ENCODE measurements at regions not wholly inside any gene's neighbourhood (a gene's known extent, or its start where the extent isn't known, plus 50 kb on each side); places are given as distances from the start of the nearest gene placed in this dataset.

DNA sequence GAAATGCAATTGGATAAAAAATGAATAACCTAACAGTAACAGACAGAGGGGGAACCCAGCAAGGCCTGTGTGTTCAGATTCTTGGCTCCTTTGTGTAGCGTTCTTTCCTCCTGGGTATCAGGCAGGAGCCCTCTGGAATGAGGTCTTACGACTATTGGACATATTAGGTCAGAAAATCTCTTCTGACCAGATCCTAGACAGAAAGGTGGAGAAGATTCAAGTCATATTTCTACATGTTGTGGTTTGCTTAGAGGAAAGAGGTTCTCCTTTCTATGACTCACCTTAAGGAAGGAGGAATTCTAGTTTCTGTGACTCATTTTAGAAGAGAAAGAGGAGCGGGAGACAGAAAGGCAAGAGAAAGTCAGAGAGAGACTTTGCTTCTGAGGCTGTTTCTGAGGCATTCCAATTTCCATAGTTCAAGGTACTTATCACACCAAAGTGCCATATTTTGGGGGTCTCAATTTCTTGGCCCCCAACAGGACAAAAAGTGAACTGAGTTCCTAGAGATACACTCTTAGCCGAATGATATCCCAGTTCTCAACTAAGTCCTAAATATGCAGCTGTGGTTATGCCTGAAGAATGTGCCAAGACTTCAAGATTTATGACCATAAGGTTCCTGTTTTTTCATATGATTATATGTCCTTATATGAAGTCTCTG is 618.6 kb downstream of the ZEB2 start:
- peaks cover 2% of the 10 kb centered on the region; the same call in 1 of the 2 replicates for H3K4me1 ChIP-seq (ENCODE audit: insufficient read depth, low read length)
- H3K4ac ChIP-seq (ENCODE audit: low read depth, low read length): no peak overlapping the region
- peaks cover 0 to 9% (median 0%) of the 10 kb centered on the region in 3 experiments; a peak in 3 of 7 replicates for H3K36me3 Mint-ChIP-seq (ENCODE audit: insufficient read depth in 1 of 3, low read depth in 3 of 3)
- H3K9me3 ChIP-seq (ENCODE audit: control insufficient read depth, low read depth, low read length): no peaks in the 10 kb centered on the region
- no peak overlapping the region for H3K4me3 Mint-ChIP-seq
- H3K27me3 Mint-ChIP-seq (ENCODE audit: low read depth): peaks cover 20% of the 10 kb centered on the region
- no peak overlapping the region for H3K27ac ChIP-seq (ENCODE audit: insufficient read length, low read depth, low read length)
- no peak overlapping the region for H2AK5ac ChIP-seq (ENCODE audit: insufficient read length, low read length)
- H3K23me2 ChIP-seq (ENCODE audit: insufficient read length, low read depth, low read length, poor library complexity, severe bottlenecking): no peaks in the 10 kb centered on the region
- TF ChIP-seq, protein P1, sequence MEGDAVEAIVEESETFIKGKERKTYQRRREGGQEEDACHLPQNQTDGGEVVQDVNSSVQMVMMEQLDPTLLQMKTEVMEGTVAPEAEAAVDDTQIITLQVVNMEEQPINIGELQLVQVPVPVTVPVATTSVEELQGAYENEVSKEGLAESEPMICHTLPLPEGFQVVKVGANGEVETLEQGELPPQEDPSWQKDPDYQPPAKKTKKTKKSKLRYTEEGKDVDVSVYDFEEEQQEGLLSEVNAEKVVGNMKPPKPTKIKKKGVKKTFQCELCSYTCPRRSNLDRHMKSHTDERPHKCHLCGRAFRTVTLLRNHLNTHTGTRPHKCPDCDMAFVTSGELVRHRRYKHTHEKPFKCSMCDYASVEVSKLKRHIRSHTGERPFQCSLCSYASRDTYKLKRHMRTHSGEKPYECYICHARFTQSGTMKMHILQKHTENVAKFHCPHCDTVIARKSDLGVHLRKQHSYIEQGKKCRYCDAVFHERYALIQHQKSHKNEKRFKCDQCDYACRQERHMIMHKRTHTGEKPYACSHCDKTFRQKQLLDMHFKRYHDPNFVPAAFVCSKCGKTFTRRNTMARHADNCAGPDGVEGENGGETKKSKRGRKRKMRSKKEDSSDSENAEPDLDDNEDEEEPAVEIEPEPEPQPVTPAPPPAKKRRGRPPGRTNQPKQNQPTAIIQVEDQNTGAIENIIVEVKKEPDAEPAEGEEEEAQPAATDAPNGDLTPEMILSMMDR (conservative IDR thresholded peaks at IDR 0.05): no peak; the same call in 2 of the 3 replicates
- no peak overlapping the region for H4K91ac ChIP-seq (ENCODE audit: insufficient read length, low read depth, low read length)
- no peak overlapping the region for H3T11ph ChIP-seq (ENCODE audit: low read length)
- DNase-seq: no peak
- no peak overlapping the region for H2BK12ac ChIP-seq (ENCODE audit: insufficient read length, low read depth, low read length)
- H3K4me2 ChIP-seq (ENCODE audit: insufficient read depth, insufficient read length, low read length): no peak overlapping the region
- H3K9ac ChIP-seq (ENCODE audit: extremely low read depth, insufficient read length, low read length): no peak overlapping the region
- H3K27me3 ChIP-seq (ENCODE audit: insufficient read depth, low read length): no peaks in the 10 kb centered on the region
- H2BK120ac ChIP-seq (ENCODE audit: low read depth, low read length, poor library complexity, severe bottlenecking): no peak overlapping the region
- H2BK15ac ChIP-seq (ENCODE audit: low read depth, low read length): no peak overlapping the region
- H4K20me1 ChIP-seq (ENCODE audit: control insufficient read depth, insufficient read depth, insufficient read length): no peaks in the 10 kb centered on the region
- peaks cover 11 to 17% of the 10 kb centered on the region in 2 experiments for H3K4me1 Mint-ChIP-seq
- WGBS (ENCODE audit: extremely low coverage, insufficient read length, low lambda C conversion rate): no CpG with 5 or more reads among the region's 4 CpGs
- no peak overlapping the region for H4K5ac ChIP-seq (ENCODE audit: insufficient read length, low read depth, low read length)
- H3K9me3 Mint-ChIP-seq: no peaks in the 10 kb centered on the region; a peak in 1 of 5 replicates
- no peak overlapping the region for H4K8ac ChIP-seq (replicated peaks; ENCODE audit: insufficient read length, low read depth, low read length)
- H2BK20ac ChIP-seq (ENCODE audit: low read depth, low read length, poor library complexity, severe bottlenecking): no peak overlapping the region
- H2AFZ ChIP-seq (ENCODE audit: low read length): no peak overlapping the region
- H3K79me1 ChIP-seq (ENCODE audit: insufficient read depth, low read depth, low read length, poor library complexity, severe bottlenecking): no peaks in the 10 kb centered on the region
- no peaks in the 10 kb centered on the region for H3K79me2 ChIP-seq (ENCODE audit: insufficient read depth, low read length)
- no peak overlapping the region for H3K56ac ChIP-seq (ENCODE audit: insufficient read length, low read depth, low read length)
- no peak overlapping the region for H3K14ac ChIP-seq (ENCODE audit: insufficient read depth, low read length)
- H3K18ac ChIP-seq (ENCODE audit: insufficient read length, low read depth, low read length): no peak overlapping the region
- H3K27ac Mint-ChIP-seq: no peak overlapping the region
- no peak overlapping the region for H2BK5ac ChIP-seq (ENCODE audit: insufficient read length, low read length)
- H3K23ac ChIP-seq (ENCODE audit: insufficient read length, low read depth, low read length): no peak overlapping the region

All from H9 (cell line).